HPDE6-E6E7 (cell line): ENCODE measurements at regions not wholly inside any gene's neighbourhood (a gene's known extent, or its start where the extent isn't known, plus 50 kb on each side); places are given as distances from the start of the nearest gene placed in this dataset.

Source experiments
- DNase-seq: peaks from one replicate; pipeline ENCODE4 v3.0.0; 2011; ENCODE audit warnings: missing footprints; ENCODE audit errors: extremely low spot score

DNA sequence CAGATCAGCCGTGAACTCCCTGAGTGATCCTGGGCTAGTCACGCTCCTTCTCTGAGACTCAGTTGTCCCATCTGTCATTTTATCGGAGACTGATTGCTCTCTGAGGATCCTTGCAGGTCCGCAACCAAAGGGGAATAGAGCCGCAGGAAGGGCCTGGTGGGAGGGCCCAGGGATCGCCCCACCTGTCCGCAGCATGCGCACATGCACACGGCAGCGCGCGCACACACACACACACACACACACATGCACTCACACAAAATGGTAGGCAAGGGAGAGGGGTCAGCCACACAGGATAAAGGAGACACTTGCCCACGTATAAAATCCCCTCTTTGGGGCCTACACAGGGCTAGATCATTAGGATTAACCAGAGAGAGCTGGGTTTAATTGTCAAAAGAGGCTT is 95.6 kb upstream of the FOXP4 start:
- DNase-seq = no peak

- no peak for DNase-seq
Measured at GRCh38 chr6:41451039-41451438, 95.1 kb upstream of the FOXP4 start.

DNA sequence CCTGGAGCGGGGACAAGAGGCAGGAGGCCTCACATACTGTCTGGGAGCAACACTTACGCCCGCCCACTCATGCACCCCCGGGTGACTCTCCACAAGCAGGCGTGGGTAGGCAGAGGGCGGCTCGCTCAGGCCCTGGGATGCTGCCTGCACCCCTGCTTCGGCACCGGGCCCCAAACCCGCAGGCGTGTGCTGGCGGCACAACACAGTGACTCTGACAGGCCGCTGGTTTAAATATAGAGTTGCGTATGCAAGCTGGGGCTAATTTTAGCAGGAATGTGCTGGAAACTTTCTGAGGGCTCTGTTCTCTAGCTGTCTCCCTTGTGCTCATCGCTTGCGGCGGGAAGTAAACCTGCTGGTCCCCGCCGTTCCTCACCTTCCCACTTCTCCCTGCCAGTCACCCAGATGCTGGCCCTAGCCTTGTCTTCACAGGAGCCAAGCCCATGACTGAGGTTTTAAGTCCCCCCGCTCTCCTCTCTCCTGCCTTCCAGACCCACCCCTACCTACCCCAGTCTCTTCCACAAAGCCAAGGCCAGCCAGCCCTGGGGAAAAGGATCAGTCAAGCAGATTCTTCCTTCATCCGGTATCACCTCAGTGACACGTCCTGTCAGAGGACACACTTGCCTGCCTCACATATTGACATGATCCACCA is 94.5 kb upstream of the FOXP4 start:
- DNase-seq = no peak

DNA sequence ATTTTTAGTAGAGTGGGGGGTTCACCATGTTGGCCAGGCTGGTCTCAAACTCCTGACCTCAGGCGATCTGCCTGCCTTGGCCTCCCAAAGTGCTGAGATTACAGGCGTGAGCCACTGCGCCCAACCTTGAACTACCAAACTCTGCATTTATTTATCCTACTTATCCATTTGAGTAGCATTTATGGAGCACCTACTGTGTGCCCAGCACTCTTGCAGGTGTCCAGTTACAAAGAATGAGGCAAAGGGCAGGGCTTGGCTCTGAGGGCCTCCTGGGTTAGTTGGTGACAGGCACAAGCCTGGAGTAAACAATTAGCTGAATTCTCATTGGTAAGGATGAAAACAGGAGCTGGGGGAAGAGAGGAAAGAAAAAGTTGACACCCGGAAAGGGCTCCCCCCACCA is 93.4 kb upstream of the FOXP4 start:
- no peak for DNase-seq

- DNase-seq = no peak
Measured at GRCh38 chr6:41453244-41453643, 92.9 kb upstream of the FOXP4 start.

GRCh38 chr6:41454189-41454789 is 91.9 kb upstream of the FOXP4 start:
- no peak for DNase-seq

GRCh38 chr6:41455410-41455809 is 90.8 kb upstream of the FOXP4 start:
- DNase-seq = no peak

GRCh38 chr6:41455818-41456217 is 90.4 kb upstream of the FOXP4 start:
- DNase-seq = no peak

GRCh38 chr6:41457303-41457670 is 88.9 kb upstream of the FOXP4 start:
- DNase-seq = no peak

GRCh38 chr6:41459738-41460137 is 86.4 kb upstream of the FOXP4 start:
- DNase-seq = no peak

- no peak for DNase-seq
Measured at GRCh38 chr6:41460742-41461336, 85.3 kb upstream of the FOXP4 start.

DNA sequence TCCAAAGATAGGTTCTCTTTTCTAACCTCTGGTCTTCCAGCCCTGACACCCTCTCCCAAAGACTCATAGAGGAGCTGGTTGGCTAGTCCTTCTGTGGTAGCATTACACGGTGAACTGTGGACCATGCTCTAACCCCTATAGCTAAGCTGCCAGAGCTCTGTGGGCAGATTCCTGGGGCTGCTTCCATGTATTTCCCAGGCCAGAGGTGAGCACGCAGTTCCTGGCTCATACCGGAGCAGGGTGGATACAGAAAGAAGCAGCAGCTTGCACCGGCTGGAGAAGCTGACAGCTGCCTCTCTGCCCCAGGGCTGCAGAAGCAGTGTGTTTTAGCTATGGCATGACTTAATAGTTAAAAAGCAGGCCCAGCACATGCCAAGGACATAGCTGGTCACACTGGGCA is 84.1 kb upstream of the FOXP4 start:
- no peak for DNase-seq

DNA sequence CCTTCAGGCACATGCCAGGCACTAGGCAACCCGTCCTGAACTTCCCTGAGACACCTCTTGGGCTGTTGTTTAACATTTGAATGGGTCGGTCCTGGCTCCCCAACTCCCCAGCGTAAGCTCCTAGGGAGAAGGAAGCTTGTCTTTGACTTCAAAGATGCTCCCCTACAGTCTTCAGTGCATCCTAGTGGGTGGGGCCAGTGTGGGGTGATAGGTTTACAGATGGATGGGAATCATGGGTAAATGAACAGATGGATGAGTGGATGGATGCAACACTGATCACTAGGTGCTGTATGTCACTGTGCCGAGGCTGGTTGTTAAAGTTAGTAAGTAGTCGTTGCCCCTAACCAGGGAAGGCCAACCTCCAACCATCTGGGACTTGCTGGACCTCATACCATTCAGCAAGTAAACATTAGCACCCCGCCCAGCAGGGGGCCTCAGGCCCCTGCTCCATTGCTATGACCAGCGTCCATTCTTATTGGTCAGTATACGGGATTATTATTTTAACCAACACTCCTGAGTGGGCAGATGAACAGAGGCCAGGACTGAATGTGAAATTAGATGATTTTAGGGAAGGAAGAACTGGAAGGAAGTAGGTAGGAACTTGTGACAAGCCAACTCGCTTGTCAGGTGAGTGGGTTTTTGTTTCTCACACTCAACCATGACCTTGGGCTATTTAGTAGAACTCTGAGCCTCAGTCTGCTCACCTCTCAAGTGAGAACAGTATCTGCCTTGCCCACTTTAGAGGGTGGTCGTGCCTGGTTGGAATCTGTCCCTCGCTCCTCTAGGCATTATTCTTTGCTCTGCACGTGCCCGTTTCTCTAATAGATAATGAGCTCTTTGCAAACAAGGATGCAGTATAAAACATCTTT is 82.9 kb upstream of the FOXP4 start:
- DNase-seq = peak; percentile 69

- DNase-seq = no peak
Measured at GRCh38 chr6:41464019-41464418, 82.2 kb upstream of the FOXP4 start.

DNA sequence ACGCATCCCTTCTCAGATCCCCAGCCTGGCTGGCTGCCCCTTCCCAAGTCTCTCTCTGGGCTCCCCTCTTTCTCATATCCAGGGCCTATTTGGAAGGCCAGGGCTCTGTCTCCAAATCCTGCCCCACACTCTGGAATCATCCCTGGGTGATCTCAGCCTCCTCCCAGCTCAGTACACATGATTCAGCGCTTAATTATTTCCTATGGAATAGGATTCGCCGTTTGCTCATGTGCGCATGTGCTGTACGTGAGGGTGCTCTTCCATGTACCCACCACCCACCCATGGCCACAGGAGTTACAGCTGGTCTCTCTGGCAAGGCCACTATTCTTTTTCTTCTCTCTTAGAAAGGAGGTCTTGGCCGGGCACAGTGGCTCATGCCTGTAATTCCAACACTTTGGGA is 81.7 kb upstream of the FOXP4 start:
- no peak for DNase-seq

GRCh38 chr6:41466437-41466990 is 79.7 kb upstream of the FOXP4 start:
- no peak for DNase-seq

- DNase-seq = no peak
Measured at GRCh38 chr6:41467061-41467460, 79.1 kb upstream of the FOXP4 start.

- DNase-seq = no peak
Measured at GRCh38 chr6:41467627-41468404, 78.4 kb upstream of the FOXP4 start.

GRCh38 chr6:41469156-41470028 is 76.8 kb upstream of the FOXP4 start:
- DNase-seq = no peak

DNA sequence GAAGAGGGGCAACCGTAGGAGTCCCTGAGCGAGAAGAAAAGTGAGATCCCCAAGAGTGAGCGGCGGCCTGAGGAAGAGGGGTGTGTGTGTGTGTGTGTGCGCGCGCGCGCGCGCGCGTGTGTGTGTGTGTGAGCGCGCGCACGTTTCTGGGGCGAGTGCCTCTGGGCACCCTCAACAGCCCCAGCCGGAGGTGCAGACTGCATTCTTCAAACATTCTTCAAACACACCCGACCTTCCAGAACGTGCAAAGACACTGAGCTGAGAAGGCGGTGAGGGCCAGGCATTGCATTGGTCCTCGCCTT is 76.2 kb upstream of the FOXP4 start:
- no peak for DNase-seq
